Upper lobe of right lung (tissue), 1 donor: ENCODE measurements at regions not wholly inside any gene's neighbourhood (a gene's known extent, or its start where the extent isn't known, plus 50 kb on each side); places are given as distances from the start of the nearest gene placed in this dataset.
"Not testable (repeated sequence)": the region's sequence is repeated elsewhere in the genome, so short reads cannot be mapped to it uniquely, and the experiment has no call there.

Experiments used
- ATAC-seq: fragments of 200-7000 bp; cut with Tn5 transposase; one replicate; pipeline ENCODE4 v1.9.1; 2020; ENCODE audit warnings: mild to moderate bottlenecking, moderate library complexity
- DNase-seq: peaks from one replicate; pipeline ENCODE4 v3.0.0-alpha.2; 2020
- H3K27ac ChIP-seq: fragments of 200-600 bp; one replicate; pipeline ENCODE4 v1.8.0; 2022
- H3K27me3 ChIP-seq: fragments of 200-600 bp; one replicate; pipeline ENCODE4 v1.8.0; 2022; ENCODE audit warnings: mild to moderate bottlenecking
- H3K36me3 ChIP-seq: fragments of 200-600 bp; one replicate; pipeline ENCODE4 v1.8.0; 2022
- H3K4me1 ChIP-seq: fragments of 200-600 bp; one replicate; pipeline ENCODE4 v1.8.0; 2022
- H3K4me3 ChIP-seq: fragments of 200-600 bp; one replicate; pipeline ENCODE4 v1.8.0; 2022; ENCODE audit warnings: mild to moderate bottlenecking
- H3K9me3 ChIP-seq: fragments of 200-600 bp; one replicate; pipeline ENCODE4 v1.8.0; 2022
- intact Hi-C: fragments of 100-400 bp; cut with DNase I; formaldehyde crosslinking; loops from one replicate; pipeline ENCODE4 v1.11.0; 2022
- TF ChIP-seq, protein P1 (sequence below): fragments of 200-600 bp; IDR thresholded peaks from one replicate; pipeline ENCODE4 v1.8.0; 2022; ENCODE audit warnings: antibody characterized with exemption
- donor health status: DM: no; HTN: yes; CAD: no; lungs with severe emphysema.

DNA sequence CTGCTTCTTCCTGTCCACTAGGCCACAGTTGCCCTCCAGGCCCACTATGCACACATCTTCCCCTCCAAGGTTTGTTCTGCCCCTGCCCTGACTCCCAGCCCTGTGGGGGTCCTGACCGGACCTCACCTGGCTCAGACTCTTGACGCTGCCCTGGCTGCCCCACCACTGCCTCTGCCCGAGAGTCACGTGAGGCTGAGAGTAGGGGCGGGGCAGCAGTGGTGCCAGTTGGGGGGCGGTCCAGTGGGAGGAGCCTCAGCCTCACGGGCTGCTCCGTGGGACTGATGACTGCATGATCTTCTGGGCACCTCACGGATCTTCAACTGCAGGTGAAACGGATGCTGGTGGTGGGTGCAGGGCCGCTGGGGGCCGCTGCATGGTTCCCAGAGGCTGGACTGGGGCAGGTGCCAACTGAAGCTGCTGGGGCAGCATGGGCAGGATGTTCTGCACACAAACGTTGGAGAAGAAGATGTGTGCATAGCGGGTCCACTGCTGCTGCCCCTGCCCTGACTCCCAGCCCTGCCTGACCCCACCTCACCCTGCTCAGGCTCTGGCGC is 77.6 kb downstream of the HHIPL2 start:
- H3K4me3 ChIP-seq, intact Hi-C loops, DNase-seq, ATAC-seq, H3K27ac ChIP-seq, H3K4me1 ChIP-seq, H3K9me3 ChIP-seq, H3K27me3 ChIP-seq, H3K36me3 ChIP-seq: not testable (repeated sequence)

DNA sequence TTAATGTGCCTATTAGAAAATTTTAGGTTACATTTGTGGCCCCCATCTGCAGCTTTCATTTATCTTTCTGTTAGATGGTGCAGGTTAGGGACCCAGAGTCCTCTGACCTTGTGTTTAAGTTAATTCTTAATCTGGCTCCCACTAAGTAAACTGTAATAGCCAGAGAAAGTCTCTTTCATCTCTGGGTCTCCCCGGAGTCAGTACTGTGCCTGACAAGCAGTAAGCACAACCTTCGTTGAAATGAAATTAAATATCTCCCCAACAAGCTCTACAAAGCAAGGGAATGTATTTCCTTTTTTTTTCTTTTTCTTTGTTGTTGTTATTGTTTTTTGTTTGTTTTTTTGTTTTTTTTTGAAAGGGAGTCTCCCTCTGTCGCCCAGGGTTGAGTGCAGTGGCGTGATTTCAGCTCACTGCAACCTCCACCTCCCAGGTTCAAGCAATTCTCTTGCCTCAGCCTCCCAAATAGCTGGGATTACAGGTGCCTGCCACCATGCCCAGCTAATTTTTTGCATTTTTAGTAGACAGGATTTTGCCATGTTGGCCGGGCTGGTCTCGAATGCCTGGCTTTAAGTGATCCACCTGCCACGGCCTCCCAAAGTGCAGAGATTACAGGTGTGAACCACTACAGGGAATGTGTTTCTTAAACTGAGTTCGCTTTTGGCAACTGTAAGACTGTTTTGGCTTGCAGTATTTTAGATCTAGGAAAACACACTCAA is 81.6 kb downstream of the HHIPL2 start:
- ATAC-seq (no peak), DNase-seq (no peak)
- Histone ChIP-seq H3K4me1 (no peaks in the 10 kb centered on the region), H3K9me3 (no peaks in the 10 kb centered on the region), H3K27me3 (no peaks in the 10 kb centered on the region), H3K36me3 (no peaks in the 10 kb centered on the region), H3K27ac (peak overlapping the region; percentile 90), H3K4me3 (peak overlapping the region; percentile 56)
- intact Hi-C loops: loop anchor here (5.0 kb wide), 1 partner anchor 166 kb away; no protein-coding TSS in a partner anchor
- TF ChIP-seq, protein P1, sequence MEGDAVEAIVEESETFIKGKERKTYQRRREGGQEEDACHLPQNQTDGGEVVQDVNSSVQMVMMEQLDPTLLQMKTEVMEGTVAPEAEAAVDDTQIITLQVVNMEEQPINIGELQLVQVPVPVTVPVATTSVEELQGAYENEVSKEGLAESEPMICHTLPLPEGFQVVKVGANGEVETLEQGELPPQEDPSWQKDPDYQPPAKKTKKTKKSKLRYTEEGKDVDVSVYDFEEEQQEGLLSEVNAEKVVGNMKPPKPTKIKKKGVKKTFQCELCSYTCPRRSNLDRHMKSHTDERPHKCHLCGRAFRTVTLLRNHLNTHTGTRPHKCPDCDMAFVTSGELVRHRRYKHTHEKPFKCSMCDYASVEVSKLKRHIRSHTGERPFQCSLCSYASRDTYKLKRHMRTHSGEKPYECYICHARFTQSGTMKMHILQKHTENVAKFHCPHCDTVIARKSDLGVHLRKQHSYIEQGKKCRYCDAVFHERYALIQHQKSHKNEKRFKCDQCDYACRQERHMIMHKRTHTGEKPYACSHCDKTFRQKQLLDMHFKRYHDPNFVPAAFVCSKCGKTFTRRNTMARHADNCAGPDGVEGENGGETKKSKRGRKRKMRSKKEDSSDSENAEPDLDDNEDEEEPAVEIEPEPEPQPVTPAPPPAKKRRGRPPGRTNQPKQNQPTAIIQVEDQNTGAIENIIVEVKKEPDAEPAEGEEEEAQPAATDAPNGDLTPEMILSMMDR: no peak

DNA sequence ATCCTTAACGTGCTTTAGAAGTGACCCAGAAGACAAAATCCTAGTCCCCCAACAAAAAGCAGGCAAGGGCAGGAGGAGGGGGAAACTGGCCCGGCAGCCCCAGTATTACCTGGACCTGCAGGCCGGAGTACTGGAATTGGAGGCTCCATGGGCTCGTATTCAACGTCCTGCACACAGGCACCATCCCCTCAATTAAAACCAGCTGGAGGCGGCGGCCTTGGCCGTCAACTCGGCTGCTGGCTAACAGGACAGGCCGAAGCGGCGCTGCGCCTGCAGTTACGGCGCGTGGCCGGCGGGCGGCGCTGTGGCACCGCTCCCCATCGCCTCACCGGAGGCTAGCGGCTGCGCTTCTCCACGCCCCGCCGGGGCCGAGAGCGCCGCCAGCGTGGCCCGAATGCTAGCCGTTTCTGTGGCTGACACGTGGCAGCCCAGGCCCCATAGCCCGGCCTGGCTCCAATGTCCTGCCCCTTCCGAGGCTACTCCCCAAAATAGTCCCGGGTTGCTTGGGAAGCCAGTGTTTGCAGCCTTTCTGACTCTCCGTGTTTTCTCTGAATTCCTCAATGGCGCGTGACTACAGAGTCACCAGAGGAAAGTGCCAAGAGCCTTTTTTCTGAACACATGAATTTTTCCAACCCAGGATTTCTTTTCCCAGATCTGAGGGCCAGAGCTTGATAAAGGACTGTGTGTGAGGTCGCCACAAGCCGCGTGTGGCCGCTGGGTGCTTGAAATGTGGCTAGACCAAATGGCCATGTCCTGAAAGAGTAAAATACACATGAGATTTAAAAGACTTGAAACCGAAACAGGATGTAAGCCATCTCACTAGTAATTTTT is 82.5 kb downstream of the HHIPL2 start:
- Histone ChIP-seq H3K4me3 (peak overlapping the region; percentile 56), H3K27me3 (no peaks in the 10 kb centered on the region), H3K9me3 (no peaks in the 10 kb centered on the region), H3K27ac (peak overlapping the region; percentile 90), H3K4me1 (no peaks in the 10 kb centered on the region), H3K36me3 (no peaks in the 10 kb centered on the region)
- DNase-seq (peak; percentile 96), ATAC-seq (peak; percentile 100)
- TF ChIP-seq, protein P1: peak; percentile 100
- intact Hi-C loops: loop anchor here (5.0 kb wide), 1 partner anchor 167 kb away; no protein-coding TSS in a partner anchor

DNA sequence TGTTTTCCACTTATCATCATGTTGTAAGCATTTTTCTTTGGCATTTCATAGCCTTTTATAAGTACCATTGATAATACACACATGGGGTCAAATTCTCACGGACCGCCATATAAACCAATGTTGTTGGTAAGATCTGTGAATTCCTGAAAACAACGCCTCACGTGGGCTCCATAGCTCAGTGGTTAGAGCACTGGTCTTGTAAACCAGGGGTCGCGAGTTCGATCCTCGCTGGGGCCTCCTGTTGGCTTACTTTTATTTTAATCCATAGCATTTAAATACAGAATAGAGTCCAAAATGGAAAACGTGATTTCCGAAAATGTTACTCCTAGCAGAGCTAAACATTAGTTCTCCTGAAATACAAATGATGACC is 83.1 kb downstream of the HHIPL2 start:
- peak; percentile 16 for ATAC-seq
- intact Hi-C loops: loop anchor here (5.0 kb wide), 1 partner anchor 167 kb away; no protein-coding TSS in a partner anchor
- peak overlapping the region; percentile 90 for H3K27ac ChIP-seq

DNA sequence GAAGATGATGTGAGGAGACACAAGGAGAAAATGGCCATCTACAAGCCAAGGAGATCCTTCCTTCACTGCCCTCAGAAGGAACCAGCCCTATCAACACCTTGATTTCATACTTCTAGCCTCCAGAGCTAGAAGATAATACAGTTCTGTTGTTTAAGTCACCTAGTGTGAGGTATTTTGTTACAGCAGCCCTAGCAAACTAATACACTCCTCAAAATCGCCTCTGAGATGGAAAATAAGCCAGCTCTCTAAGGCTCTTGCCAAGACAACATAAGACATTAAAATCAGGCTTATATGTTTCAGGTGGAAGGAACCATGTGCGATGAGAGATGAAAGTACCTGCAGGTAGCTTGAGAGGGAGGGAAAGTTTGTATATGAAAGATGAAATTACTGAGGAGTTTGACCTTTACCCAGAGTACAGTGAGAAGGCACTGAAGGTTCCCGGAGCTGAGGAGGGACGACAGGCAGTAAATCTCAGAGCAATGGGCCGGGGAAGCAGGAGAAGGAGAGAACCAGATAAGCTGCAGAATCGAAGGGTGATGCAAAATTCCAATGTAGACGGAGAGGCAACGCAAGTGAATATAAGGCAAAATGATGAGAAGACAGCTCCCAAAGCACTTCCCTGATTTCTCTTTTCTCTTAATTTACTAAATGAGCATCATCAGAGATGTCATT is 84.7 kb downstream of the HHIPL2 start:
- no peaks in the 10 kb centered on the region for H3K4me1 ChIP-seq
- H3K9me3 ChIP-seq: no peaks in the 10 kb centered on the region
- no peak for DNase-seq
- intact Hi-C loops: no loop called here
- H3K27me3 ChIP-seq: no peaks in the 10 kb centered on the region
- ATAC-seq: no peak
- H3K27ac ChIP-seq: no peak overlapping the region
- H3K4me3 ChIP-seq: no peak overlapping the region
- H3K36me3 ChIP-seq: no peaks in the 10 kb centered on the region
- TF ChIP-seq, protein P1: no peak

More for the DNA sequence above, 83.1 kb downstream of the HHIPL2 start:
- TF ChIP-seq, protein P1: no peak
- Histone ChIP-seq H3K27me3 (no peaks in the 10 kb centered on the region), H3K9me3 (no peaks in the 10 kb centered on the region), H3K36me3 (no peaks in the 10 kb centered on the region), H3K4me3 (peak overlapping the region; percentile 56), H3K4me1 (no peaks in the 10 kb centered on the region)
- peak; percentile 76 for DNase-seq
